BJ (cell line): ENCODE measurements at regions not wholly inside any gene's neighbourhood (a gene's known extent, or its start where the extent isn't known, plus 50 kb on each side); places are given as distances from the start of the nearest gene placed in this dataset.

ENCODE experiments used
- CTCF ChIA-PET: fragments of 350-600 bp; formaldehyde crosslinking; extraction: SDS; loops from one replicate; lab custom pipeline; 2021; ENCODE audit warnings: antibody characterized with exemption, inconsistent platforms; lab: Yijun Ruan, JAX
- POLR2A ChIA-PET: fragments of 300-600 bp; sonication (Branson Sonifier 250); formaldehyde crosslinking; extraction: SDS; loops from one replicate; lab custom pipeline; 2021; ENCODE audit warnings: antibody characterized with exemption; lab: Charles Lee
- DNase-seq: peaks from one replicate; pipeline ENCODE4 v3.0.0-alpha.2; 2011; ENCODE audit warnings: low read depth
- H3K27me3 ChIP-seq: 2 replicates; pipeline ENCODE4 v1.6.0; 2011; ENCODE audit warnings: low read length; ENCODE audit not compliant: control insufficient read depth, insufficient read depth
- H3K36me3 ChIP-seq: 2 replicates; pipeline ENCODE4 v1.5.1; 2011; ENCODE audit warnings: low read length; ENCODE audit not compliant: control insufficient read depth, insufficient read depth
- H3K4me3 ChIP-seq: 2 replicates; pipeline ENCODE4 v1.5.1; 2011; ENCODE audit warnings: low read depth, mild to moderate bottlenecking, control low read depth, low read length
- CTCF ChIP-seq: IDR thresholded peaks from 2 replicates; pipeline ENCODE4 v1.5.1; 2011; ENCODE audit warnings: low read depth, mild to moderate bottlenecking, control low read depth, inconsistent platforms, low read length, moderate library complexity; ENCODE audit not compliant: insufficient read depth

- ChIA-PET POLR2A (no interaction called here), CTCF (interaction anchor here (0.6 to 1.9 kb wide), 2 partner anchors 14 to 35 kb away, joined by 3 to 7 read pairs; no protein-coding TSS in a partner anchor)
- no peak for TF ChIP-seq CTCF
- H3K27me3 ChIP-seq, result no peaks in the 10 kb centered on the region
- no peak for DNase-seq
- H3K4me3 ChIP-seq, result no peak overlapping the region
- H3K36me3 ChIP-seq, result no peaks in the 10 kb centered on the region
Measured at GRCh38 chr18:10318691-10318970, 135.8 kb upstream of the APCDD1 start.

- POLR2A ChIA-PET, result no interaction called here
- H3K27me3 ChIP-seq, result no peaks in the 10 kb centered on the region
- H3K4me3 ChIP-seq, result no peak overlapping the region
- no peaks in the 10 kb centered on the region for H3K36me3 ChIP-seq
- TF ChIP-seq CTCF, result no peak
- CTCF ChIA-PET, result interaction anchor here (0.6 to 1.9 kb wide), 2 partner anchors 15 to 36 kb away, joined by 3 to 7 read pairs; no protein-coding TSS in a partner anchor
- no peak for DNase-seq
Measured at GRCh38 chr18:10319026-10319425, 135.4 kb upstream of the APCDD1 start.

GRCh38 chr18:10319914-10320600 is 134.4 kb upstream of the APCDD1 start:
- Histone ChIP-seq H3K36me3 (no peaks in the 10 kb centered on the region), H3K4me3 (no peak overlapping the region), H3K27me3 (no peaks in the 10 kb centered on the region)
- ChIA-PET CTCF (interaction anchor here (0.7 to 1.4 kb wide), 4 partner anchors 11 to 199 kb away, joined by 3 to 4 read pairs (median 4); no protein-coding TSS in a partner anchor), POLR2A (interaction anchor here (1.3 kb wide), 1 partner anchor 28 kb away, joined by 3 read pairs; no protein-coding TSS in a partner anchor)
- TF ChIP-seq CTCF, result no peak
- DNase-seq, result no peak

GRCh38 chr18:10320791-10321190 is 133.6 kb upstream of the APCDD1 start:
- ChIA-PET CTCF (interaction anchor here (1.1 to 1.4 kb wide), 4 partner anchors 9 to 21 kb away, joined by 3 to 8 read pairs (median 4); no protein-coding TSS in a partner anchor), POLR2A (interaction anchor here (0.6 to 1.3 kb wide), 2 partner anchors 9 to 29 kb away, joined by 3 read pairs; no protein-coding TSS in a partner anchor)
- no peaks in the 10 kb centered on the region for H3K27me3 ChIP-seq
- peak; percentile 31 for DNase-seq
- no peak for TF ChIP-seq CTCF
- no peak overlapping the region for H3K4me3 ChIP-seq
- no peaks in the 10 kb centered on the region for H3K36me3 ChIP-seq

- no peak for TF ChIP-seq CTCF
- Histone ChIP-seq H3K27me3 (no peaks in the 10 kb centered on the region), H3K36me3 (no peaks in the 10 kb centered on the region), H3K4me3 (no peak overlapping the region)
- no peak for DNase-seq
- POLR2A ChIA-PET, result no interaction called here
- CTCF ChIA-PET, result interaction anchor here (0.8 to 1.9 kb wide), 3 partner anchors 10 to 14 kb away, joined by 3 to 8 read pairs (median 4); no protein-coding TSS in a partner anchor
Measured at GRCh38 chr18:10321576-10321975, 132.9 kb upstream of the APCDD1 start.
